ENCODE measurements at regions not wholly inside any gene's neighbourhood (a gene's known extent, or its start where the extent isn't known, plus 50 kb on each side); places are given as distances from the start of the nearest gene placed in this dataset.

GRCh38 chr2:173663835-173664512 is 301.2 kb downstream of the SP3 start:
- DNase-seq (ENCODE audit: low read depth in 1 of 2, low spot score in 1 of 2): no peak
- Histone ChIP-seq H3K27ac (replicated peaks) (no peak overlapping the region), H3K27me3 (ENCODE audit: insufficient read depth, poor library complexity, severe bottlenecking) (peaks cover 9% of the 10 kb centered on the region), H3K4me3 (replicated peaks; ENCODE audit: insufficient read depth, low read length) (no peak overlapping the region)
- TF ChIP-seq SPI1 (IDR thresholded peaks at IDR 0.05; ENCODE audit: borderline replicate concordance, low read depth) (no peak), POLR2AphosphoS5 (IDR thresholded peaks at IDR 0.05; ENCODE audit: low read depth) (no peak), CTCF (IDR thresholded peaks at IDR 0.05; ENCODE audit: insufficient read depth, low read length) (no peak), REST (IDR thresholded peaks at IDR 0.05; ENCODE audit: insufficient replicate concordance, low read depth) (no peak), GABPA (IDR thresholded peaks at IDR 0.05; ENCODE audit: low read depth) (no peak)

GRCh38 chr2:173664513-173664910 is 300.7 kb downstream of the SP3 start:
- no peak for DNase-seq (ENCODE audit: low read depth in 1 of 2, low spot score in 1 of 2)
- TF ChIP-seq GABPA (IDR thresholded peaks at IDR 0.05; ENCODE audit: low read depth) (no peak), CTCF (IDR thresholded peaks at IDR 0.05; ENCODE audit: insufficient read depth, low read length) (no peak), REST (IDR thresholded peaks at IDR 0.05; ENCODE audit: insufficient replicate concordance, low read depth) (no peak), POLR2AphosphoS5 (IDR thresholded peaks at IDR 0.05; ENCODE audit: low read depth) (no peak)
- Histone ChIP-seq H3K27ac (replicated peaks) (no peak overlapping the region), H3K27me3 (ENCODE audit: insufficient read depth, poor library complexity, severe bottlenecking) (peaks cover 9% of the 10 kb centered on the region), H3K4me3 (replicated peaks; ENCODE audit: insufficient read depth, low read length) (no peak overlapping the region)

GRCh38 chr2:173666171-173666888 is 298.8 kb downstream of the SP3 start:
- no peak for DNase-seq (ENCODE audit: low read depth in 1 of 2, low spot score in 1 of 2)
- no peak for TF ChIP-seq GABPA (IDR thresholded peaks at IDR 0.05; ENCODE audit: low read depth)
- no peak for TF ChIP-seq SPI1 (IDR thresholded peaks at IDR 0.05; ENCODE audit: borderline replicate concordance, low read depth)
- TF ChIP-seq REST (IDR thresholded peaks at IDR 0.05; ENCODE audit: insufficient replicate concordance, low read depth): no peak
- TF ChIP-seq CTCF (IDR thresholded peaks at IDR 0.05; ENCODE audit: insufficient read depth, low read length): no peak
- Histone ChIP-seq H3K4me3 (replicated peaks; ENCODE audit: insufficient read depth, low read length) (no peak overlapping the region), H3K27ac (replicated peaks) (no peak overlapping the region), H3K27me3 (ENCODE audit: insufficient read depth, poor library complexity, severe bottlenecking) (peaks cover 9% of the 10 kb centered on the region)
